SK-N-SH treated with all-trans-retinoic acid at 6 μM for 48 hours (cell line): ENCODE measurements at regions not wholly inside any gene's neighbourhood (a gene's known extent, or its start where the extent isn't known, plus 50 kb on each side); places are given as distances from the start of the nearest gene placed in this dataset.

Experiments
- ATAC-seq: fragments of 200-7000 bp; cut with Tn5 transposase; 3 replicates; pipeline ENCODE4 v1.9.1; 2020; ENCODE audit warnings: mild to moderate bottlenecking, moderate library complexity
- ARNTL ChIP-seq: fragments of 450-650 bp; formaldehyde crosslinking; IDR thresholded peaks from 2 replicates; pipeline ENCODE4 v1.5.0; 2020; ENCODE audit warnings: low read depth, mild to moderate bottlenecking, moderate library complexity, borderline replicate concordance
- BACH2 ChIP-seq: fragments of 250-450 bp; sonication (Bioruptor Pico); IDR thresholded peaks from 2 replicates; pipeline ENCODE4 v1.9.0; 2021; ENCODE audit warnings: mild to moderate bottlenecking, borderline replicate concordance
- CSRNP3 ChIP-seq: fragments of 250-450 bp; sonication (Bioruptor Pico); IDR thresholded peaks from 2 replicates; pipeline ENCODE4 v1.5.1; 2021; ENCODE audit warnings: mild to moderate bottlenecking, moderate library complexity
- ESRRG ChIP-seq: fragments of 250-450 bp; sonication (Bioruptor Pico); IDR thresholded peaks from 2 replicates; pipeline ENCODE4 v1.6.1; 2021; ENCODE audit warnings: mild to moderate bottlenecking
- GLIS3 ChIP-seq: fragments of 250-450 bp; sonication (Bioruptor Pico); IDR thresholded peaks from 2 replicates; pipeline ENCODE4 v1.5.0; 2020; ENCODE audit warnings: mild to moderate bottlenecking, moderate library complexity
- ISL1 ChIP-seq: fragments of 250-450 bp; sonication (Bioruptor Pico); IDR thresholded peaks from 2 replicates; pipeline ENCODE4 v2.1.2; 2022; ENCODE audit warnings: mild to moderate bottlenecking, moderate library complexity
- OSR1 ChIP-seq: fragments of 250-450 bp; sonication (Bioruptor Pico); IDR thresholded peaks from 2 replicates; pipeline ENCODE4 v1.8.0; 2022; ENCODE audit warnings: moderate library complexity, mild to moderate bottlenecking, inconsistent platforms
- PATZ1 ChIP-seq: fragments of 250-450 bp; sonication (Bioruptor Pico); IDR thresholded peaks from 2 replicates; pipeline ENCODE4 v1.8.0; 2020; ENCODE audit warnings: mild to moderate bottlenecking, moderate library complexity, borderline replicate concordance
- POU6F1 ChIP-seq: fragments of 250-450 bp; sonication (Bioruptor Pico); IDR thresholded peaks from 2 replicates; pipeline ENCODE4 v1.8.0; 2021; ENCODE audit warnings: low read depth, mild to moderate bottlenecking, moderate library complexity, borderline replicate concordance
- PPARA ChIP-seq: fragments of 250-450 bp; sonication (Bioruptor Pico); IDR thresholded peaks from 2 replicates; pipeline ENCODE4 v1.5.0; 2020; ENCODE audit warnings: mild to moderate bottlenecking, borderline replicate concordance
- RARB ChIP-seq: fragments of 250-450 bp; sonication (Bioruptor Pico); IDR thresholded peaks from 2 replicates; pipeline ENCODE4 v1.8.0; 2021; ENCODE audit warnings: mild to moderate bottlenecking, moderate library complexity
- SNAI2 ChIP-seq: fragments of 250-450 bp; sonication (Bioruptor Pico); IDR thresholded peaks from 2 replicates; pipeline ENCODE4 v1.5.0; 2020; ENCODE audit warnings: mild to moderate bottlenecking, moderate library complexity
- TCF4 ChIP-seq: fragments of 250-450 bp; sonication (Bioruptor Pico); IDR thresholded peaks from 2 replicates; pipeline ENCODE4 v1.8.0; 2021; ENCODE audit warnings: mild to moderate bottlenecking, moderate library complexity, borderline replicate concordance
- TOX ChIP-seq: fragments of 250-450 bp; sonication (Bioruptor Pico); IDR thresholded peaks from 2 replicates; pipeline ENCODE4 v1.8.0; 2021; ENCODE audit warnings: mild to moderate bottlenecking, moderate library complexity, borderline replicate concordance
- ZFP3 ChIP-seq: fragments of 250-450 bp; sonication (Bioruptor Pico); IDR thresholded peaks from 2 replicates; pipeline ENCODE4 v1.5.0; 2020; ENCODE audit warnings: mild to moderate bottlenecking, moderate library complexity
- ZNF565 ChIP-seq: fragments of 450-650 bp; formaldehyde crosslinking; conservative IDR thresholded peaks from 2 replicates; pipeline ENCODE4 v1.5.0; 2020; ENCODE audit warnings: low read depth, mild to moderate bottlenecking, moderate library complexity
- ZNF70 ChIP-seq: fragments of 450-650 bp; formaldehyde crosslinking; IDR thresholded peaks from 2 replicates; pipeline ENCODE4 v1.5.0; 2020; ENCODE audit warnings: mild to moderate bottlenecking, moderate library complexity
- ZNF8 ChIP-seq: fragments of 450-650 bp; formaldehyde crosslinking; IDR thresholded peaks from 2 replicates; pipeline ENCODE4 v1.5.0; 2020; ENCODE audit warnings: mild to moderate bottlenecking, moderate library complexity

DNA sequence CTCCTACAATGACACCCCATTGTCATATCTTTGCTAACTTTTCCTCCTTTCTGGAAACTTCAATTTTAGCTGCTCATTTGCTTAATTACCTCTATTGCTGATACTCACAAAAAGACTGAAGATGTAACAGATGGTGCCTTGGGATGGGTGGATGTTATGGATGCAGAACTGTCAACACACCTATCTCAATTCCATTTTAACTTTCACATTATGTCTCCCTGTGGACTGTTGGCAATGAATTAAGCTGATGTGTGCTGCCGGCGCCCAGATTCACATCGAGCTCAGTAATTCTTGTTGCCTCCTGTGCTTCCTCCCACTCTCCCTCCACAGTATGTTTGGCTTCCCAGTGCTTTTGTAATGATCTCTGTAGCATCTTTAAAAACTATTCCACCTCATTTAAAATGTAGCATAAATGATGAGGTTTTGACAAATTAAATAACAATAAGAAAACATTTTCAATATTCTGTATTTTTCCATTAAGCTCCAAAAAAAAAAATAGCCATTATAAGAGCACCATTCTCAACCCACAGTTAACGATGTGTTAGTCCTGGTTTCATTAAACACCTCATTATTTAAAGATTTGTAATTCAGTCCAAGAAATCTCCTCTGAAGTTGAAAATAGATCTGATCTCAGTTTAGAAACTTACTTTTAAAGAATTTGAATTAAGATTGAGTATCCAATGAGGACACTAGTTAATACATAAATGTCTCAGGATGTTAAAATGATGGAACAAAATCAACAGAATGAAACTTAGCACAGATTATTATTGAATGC, 99.9 kb upstream of the FAM216B start:
- TF ChIP-seq OSR1 (CRISPR knock-in tag), result no peak
- TF ChIP-seq TOX (CRISPR knock-in tag), result no peak
- TF ChIP-seq RARB (CRISPR knock-in tag), result no peak
- TF ChIP-seq POU6F1, result no peak
- TF ChIP-seq ZNF70 (CRISPR knock-in tag), result no peak
- no peak for TF ChIP-seq CSRNP3 (CRISPR knock-in tag)
- no peak for TF ChIP-seq ISL1 (CRISPR knock-in tag)
- no peak for TF ChIP-seq PATZ1 (CRISPR knock-in tag)
- no peak for TF ChIP-seq BACH2 (CRISPR knock-in tag)
- TF ChIP-seq TCF4 (CRISPR knock-in tag), result no peak
- no peak for TF ChIP-seq ARNTL (CRISPR knock-in tag)
- TF ChIP-seq ZFP3 (CRISPR knock-in tag), result no peak
- no peak for ATAC-seq

GRCh38 chr13:42684226-42684625, 97.2 kb upstream of the FAM216B start:
- ATAC-seq, result no peak

DNA sequence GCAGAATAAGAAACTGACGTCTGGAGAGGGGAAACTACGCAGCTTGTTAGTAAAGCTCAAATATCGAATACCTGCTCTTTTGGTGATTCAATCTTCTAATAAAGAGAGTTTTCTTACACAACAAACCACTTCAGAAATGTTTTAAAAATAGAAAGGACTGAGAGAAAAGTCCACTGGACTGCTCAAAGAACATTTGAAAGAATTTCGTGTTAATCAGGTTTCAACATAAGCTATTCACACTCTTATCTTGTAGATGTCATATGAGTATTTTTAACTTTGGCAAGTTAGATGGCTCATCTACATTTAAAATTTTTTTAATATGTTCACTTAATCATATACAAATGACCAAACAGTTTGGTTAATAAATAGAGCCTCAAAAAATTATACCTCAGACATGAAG, 95.6 kb upstream of the FAM216B start:
- no peak for TF ChIP-seq ZNF565 (CRISPR knock-in tag)
- TF ChIP-seq PATZ1 (CRISPR knock-in tag), result no peak
- no peak for TF ChIP-seq POU6F1
- TF ChIP-seq PPARA (CRISPR knock-in tag), result no peak
- TF ChIP-seq SNAI2 (CRISPR knock-in tag), result no peak
- TF ChIP-seq GLIS3 (CRISPR knock-in tag), result no peak
- no peak for TF ChIP-seq ZNF8
- no peak for TF ChIP-seq RARB (CRISPR knock-in tag)
- TF ChIP-seq TCF4 (CRISPR knock-in tag), result no peak
- no peak for TF ChIP-seq ZFP3 (CRISPR knock-in tag)
- ATAC-seq, result no peak

More at GRCh38 chr13:42684226-42684625, 97.2 kb upstream of the FAM216B start:
- no peak for TF ChIP-seq BACH2 (CRISPR knock-in tag)
- no peak for TF ChIP-seq CSRNP3 (CRISPR knock-in tag)
- no peak for TF ChIP-seq TCF4 (CRISPR knock-in tag)
- TF ChIP-seq OSR1 (CRISPR knock-in tag), result no peak
- TF ChIP-seq SNAI2 (CRISPR knock-in tag), result no peak
- TF ChIP-seq PPARA (CRISPR knock-in tag), result no peak
- no peak for TF ChIP-seq ESRRG (CRISPR knock-in tag)
